ENCODE measurements at regions not wholly inside any gene's neighbourhood (a gene's known extent, or its start where the extent isn't known, plus 50 kb on each side); places are given as distances from the start of the nearest gene placed in this dataset.

- no peak for DNase-seq (ENCODE audit: low read depth in 2 of 2)
Observed at GRCh38 chrX:20383477-20383876, 116.8 kb upstream of the RPS6KA3 start.

- DNase-seq (ENCODE audit: low read depth in 2 of 2), result no peak
Observed at GRCh38 chrX:20382518-20383297, 116.0 kb upstream of the RPS6KA3 start.

- no peak for DNase-seq (ENCODE audit: low read depth in 2 of 2)
Observed at GRCh38 chrX:20382082-20382481, 115.4 kb upstream of the RPS6KA3 start.

GRCh38 chrX:20378233-20378920 lies 111.7 kb upstream of the RPS6KA3 start:
- DNase-seq (ENCODE audit: low read depth in 2 of 2), result no peak

- no peak for DNase-seq (ENCODE audit: low read depth in 2 of 2)
Observed at GRCh38 chrX:20374900-20375438, 108.3 kb upstream of the RPS6KA3 start.

- no peak for DNase-seq (ENCODE audit: low read depth in 2 of 2)
Observed at GRCh38 chrX:20374450-20374849, 107.7 kb upstream of the RPS6KA3 start.

- DNase-seq (ENCODE audit: low read depth in 2 of 2), result no peak
Observed at GRCh38 chrX:20373063-20373462, 106.4 kb upstream of the RPS6KA3 start.

- DNase-seq (ENCODE audit: low read depth in 2 of 2), result no peak
Observed at GRCh38 chrX:20372533-20372932, 105.8 kb upstream of the RPS6KA3 start.

GRCh38 chrX:20369468-20369867 lies 102.8 kb upstream of the RPS6KA3 start:
- no peak for DNase-seq (ENCODE audit: low read depth in 2 of 2)

GRCh38 chrX:20364238-20364637 lies 97.5 kb upstream of the RPS6KA3 start:
- no peak for DNase-seq (ENCODE audit: low read depth in 2 of 2)

GRCh38 chrX:20363275-20363674 lies 96.6 kb upstream of the RPS6KA3 start:
- DNase-seq (ENCODE audit: low read depth in 2 of 2), result no peak

GRCh38 chrX:20362268-20363267 lies 95.9 kb upstream of the RPS6KA3 start:
- DNase-seq (ENCODE audit: low read depth in 2 of 2), result peak; percentile 14 to 50

GRCh38 chrX:20361890-20362262 lies 95.2 kb upstream of the RPS6KA3 start:
- DNase-seq (ENCODE audit: low read depth in 2 of 2), result no peak

GRCh38 chrX:20361081-20361889 lies 94.6 kb upstream of the RPS6KA3 start:
- DNase-seq (ENCODE audit: low read depth in 2 of 2), result no peak

- no peak for DNase-seq (ENCODE audit: low read depth in 2 of 2)
Observed at GRCh38 chrX:20355187-20355586, 88.5 kb upstream of the RPS6KA3 start.

- no peak for DNase-seq (ENCODE audit: low read depth in 2 of 2)
Observed at GRCh38 chrX:20354505-20354904, 87.8 kb upstream of the RPS6KA3 start.

GRCh38 chrX:20352935-20353336 lies 86.2 kb upstream of the RPS6KA3 start:
- DNase-seq (ENCODE audit: low read depth in 2 of 2), result no peak

GRCh38 chrX:20352504-20352903 lies 85.8 kb upstream of the RPS6KA3 start:
- DNase-seq (ENCODE audit: low read depth in 2 of 2), result no peak

- no peak for DNase-seq (ENCODE audit: low read depth in 2 of 2)
Observed at GRCh38 chrX:20350596-20350995, 83.9 kb upstream of the RPS6KA3 start.

GRCh38 chrX:20348139-20348538 lies 81.4 kb upstream of the RPS6KA3 start:
- no peak for DNase-seq (ENCODE audit: low read depth in 2 of 2)

- no peak for DNase-seq (ENCODE audit: low read depth in 2 of 2)
Observed at GRCh38 chrX:20347481-20347880, 80.8 kb upstream of the RPS6KA3 start.

Data from lung microvascular endothelial cell (primary cell).